ENCODE measurements at regions not wholly inside any gene's neighbourhood (a gene's known extent, or its start where the extent isn't known, plus 50 kb on each side); places are given as distances from the start of the nearest gene placed in this dataset.

GRCh38 chr4:96912716-96913115 is 1072.8 kb downstream of the PDHA2 start:
- no peaks in the 10 kb centered on the region for H3K4me1 ChIP-seq (ENCODE audit: control insufficient read depth, insufficient read depth, low read length)
- ATAC-seq (ENCODE audit: low read depth) = no peak
- H2AFZ ChIP-seq (replicated peaks; ENCODE audit: low read length, poor library complexity) = no peak overlapping the region
- intact Hi-C loops (cut with micrococcal nuclease) = no loop called here
- H2AK5ac ChIP-seq (ENCODE audit: low read depth, low read length) = no peak overlapping the region
- TF ChIP-seq USF2 (IDR thresholded peaks at IDR 0.05; ENCODE audit: low read depth, low read length) = no peak
- TF ChIP-seq MXI1 (IDR thresholded peaks at IDR 0.05; ENCODE audit: borderline replicate concordance, low read depth, low read length) = no peak
- TF ChIP-seq CHD1 (IDR thresholded peaks at IDR 0.05; ENCODE audit: low read depth, low read length) = no peak
- TF ChIP-seq CTCF (conservative IDR thresholded peaks at IDR 0.05; ENCODE audit: low read depth, low read length) = no peak
- TF ChIP-seq RAD21 (IDR thresholded peaks at IDR 0.05; ENCODE audit: low read length) = no peak
- TF ChIP-seq FOS (IDR thresholded peaks at IDR 0.05; ENCODE audit: low read depth, low read length) = no peak
- no peak for TF ChIP-seq MAZ (IDR thresholded peaks at IDR 0.05; ENCODE audit: borderline replicate concordance, low read depth, low read length)
- TF ChIP-seq ELK1 (IDR thresholded peaks at IDR 0.05; ENCODE audit: borderline replicate concordance, low read depth, low read length) = no peak
- H3K14ac ChIP-seq (replicated peaks; ENCODE audit: low read depth, low read length) = no peak overlapping the region
- no peak overlapping the region for H2BK15ac ChIP-seq (ENCODE audit: low read depth, low read length)
- H3K4me3 ChIP-seq (ENCODE audit: insufficient read depth, low read depth, low read length) = no peak overlapping the region
- H3K23ac ChIP-seq (ENCODE audit: low read depth, low read length) = no peak overlapping the region
- in situ Hi-C loops (cut with MboI; ENCODE audit: low sequenced_read_pairs) = no loop called here
- no peaks in the 10 kb centered on the region for H4K20me1 ChIP-seq (ENCODE audit: insufficient read depth, low read length)
- H3K79me1 ChIP-seq (ENCODE audit: low read depth in 1 of 2, low read length in 2 of 2) = no peaks in the 10 kb centered on the region
- no peak overlapping the region for H2BK20ac ChIP-seq (ENCODE audit: low read depth, low read length)
- H3K9me1 ChIP-seq (ENCODE audit: insufficient read depth, low read length) = no peaks in the 10 kb centered on the region
- no peak overlapping the region for H4K5ac ChIP-seq (ENCODE audit: low read depth, low read length)
- H3K36me3 ChIP-seq (ENCODE audit: control insufficient read depth, insufficient read depth, low read length) = no peaks in the 10 kb centered on the region
- H2BK120ac ChIP-seq (ENCODE audit: low read depth, low read length) = no peak overlapping the region
- H3K56ac ChIP-seq (ENCODE audit: extremely low read depth, insufficient read depth, low read length) = no peak overlapping the region
- ChIA-PET CTCF (no interaction called here), POLR2A (ENCODE audit: unreplicated experiment) (no interaction called here)
- H3K9ac ChIP-seq (ENCODE audit: low read depth, low read length) = no peak overlapping the region
- no peak overlapping the region for H2BK5ac ChIP-seq (ENCODE audit: low read depth, low read length, poor library complexity, severe bottlenecking)
- no peaks in the 10 kb centered on the region; the same call in 1 of the 2 replicates for H3K9me3 ChIP-seq (ENCODE audit: control insufficient read depth, insufficient read depth, low read length)
- dilution Hi-C loops (cut with HindIII; ENCODE audit: low sequenced_read_pairs, unreplicated experiment) = no loop called here
- H2AK9ac ChIP-seq (replicated peaks; ENCODE audit: low read depth, low read length, poor library complexity) = no peak overlapping the region
- no peaks in the 10 kb centered on the region for H3K27me3 ChIP-seq (ENCODE audit: control insufficient read depth, insufficient read depth, low read length)
- no TSS peak for BruUV-seq (replicated peaks)
- no peak for DNase-seq
- WGBS, 2 experiments (ENCODE audit: extremely low coverage in 2 of 2, insufficient read length in 1 of 2) = no CpG with 5 or more reads among the region's 3 CpGs
- no peak overlapping the region for H3K4me2 ChIP-seq (ENCODE audit: low read depth, low read length)
- H3K18ac ChIP-seq (ENCODE audit: low read depth, low read length) = no peak overlapping the region
- no peak overlapping the region for H3K27ac ChIP-seq (ENCODE audit: insufficient read depth, low read length)
- no peak overlapping the region for H4K8ac ChIP-seq (ENCODE audit: low read depth in 2 of 2, low read length in 2 of 2)
- no peak overlapping the region for H3K4ac ChIP-seq (ENCODE audit: low read depth, low read length)
- no peak overlapping the region for H4K91ac ChIP-seq (ENCODE audit: insufficient read depth, low read depth, low read length)
